IMR-90 (cell line): ENCODE measurements at regions not wholly inside any gene's neighbourhood (a gene's known extent, or its start where the extent isn't known, plus 50 kb on each side); places are given as distances from the start of the nearest gene placed in this dataset.

ENCODE experiments used
- CTCF ChIP-seq: conservative IDR thresholded peaks from 2 replicates; pipeline ENCODE4 v1.5.1; 2012; ENCODE audit warnings: mild to moderate bottlenecking, low read depth, low read length, improper control_type of control experiment
- FOS ChIP-seq: fragments of 150-350 bp; IDR thresholded peaks from 2 replicates; pipeline ENCODE4 v1.6.1; 2016; ENCODE audit warnings: low read depth, low read length
- MAZ ChIP-seq: IDR thresholded peaks from 2 replicates; pipeline ENCODE4 v1.6.1; 2012; ENCODE audit warnings: low read depth, mild to moderate bottlenecking, low read length, improper control_type of control experiment, moderate library complexity, borderline replicate concordance
- POLR2A ChIP-seq: IDR thresholded peaks from 2 replicates; pipeline ENCODE4 v1.6.1; 2012; ENCODE audit warnings: mild to moderate bottlenecking, low read depth, low read length
- RCOR1 ChIP-seq: IDR thresholded peaks from 2 replicates; pipeline ENCODE4 v1.6.1; 2012; ENCODE audit warnings: mild to moderate bottlenecking, low read length, improper control_type of control experiment; ENCODE audit not compliant: insufficient replicate concordance

- no peak for TF ChIP-seq POLR2A
- no peak for TF ChIP-seq CTCF
- TF ChIP-seq RCOR1: no peak
- TF ChIP-seq MAZ: no peak
- no peak for TF ChIP-seq FOS
Measured at GRCh38 chr1:229769809-229770208, 143.8 kb downstream of the URB2 start.
